HG02852 (cell line): ENCODE measurements at regions not wholly inside any gene's neighbourhood (a gene's known extent, or its start where the extent isn't known, plus 50 kb on each side); places are given as distances from the start of the nearest gene placed in this dataset.

Experiments
- ATAC-seq: cut with Tn5 transposase; IDR thresholded peaks from one replicate; pipeline ENCODE4 v1.9.1; 2021; ENCODE audit warnings: mild to moderate bottlenecking, moderate library complexity; ENCODE audit not compliant: unreplicated experiment

GRCh38 chr12:70151993-70152392 lies 91.2 kb upstream of the CNOT2 start:
- no peak for ATAC-seq

- ATAC-seq, result no peak
These were observed 89.1 kb upstream of the CNOT2 start for GRCh38 chr12:70154087-70154638.

GRCh38 chr12:70154960-70155589 lies 88.2 kb upstream of the CNOT2 start:
- no peak for ATAC-seq

GRCh38 chr12:70157099-70157498 lies 86.1 kb upstream of the CNOT2 start:
- no peak for ATAC-seq

- no peak for ATAC-seq
These were observed 77.8 kb upstream of the CNOT2 start for GRCh38 chr12:70165450-70165849.

- ATAC-seq, result no peak
These were observed 66.9 kb upstream of the CNOT2 start for GRCh38 chr12:70176290-70176689.

- ATAC-seq, result no peak
These were observed 65.6 kb upstream of the CNOT2 start for GRCh38 chr12:70177631-70178030.

GRCh38 chr12:70178038-70178437 lies 65.2 kb upstream of the CNOT2 start:
- ATAC-seq, result no peak

- no peak for ATAC-seq
These were observed 63.1 kb upstream of the CNOT2 start for GRCh38 chr12:70180130-70180529.

- no peak for ATAC-seq
These were observed 57.9 kb upstream of the CNOT2 start for GRCh38 chr12:70185301-70185700.

GRCh38 chr12:70186436-70186835 lies 56.8 kb upstream of the CNOT2 start:
- no peak for ATAC-seq

GRCh38 chr12:70190262-70191010 lies 52.8 kb upstream of the CNOT2 start:
- ATAC-seq, result no peak
